Astrocyte of the cerebellum (primary cell): ENCODE measurements at regions not wholly inside any gene's neighbourhood (a gene's known extent, or its start where the extent isn't known, plus 50 kb on each side); places are given as distances from the start of the nearest gene placed in this dataset.
"Not testable (repeated sequence)": the region's sequence is repeated elsewhere in the genome, so short reads cannot be mapped to it uniquely, and the experiment has no call there.

ENCODE experiments used
- DNase-seq: peaks from one replicate; pipeline ENCODE4 v3.0.0-alpha.2; 2011; ENCODE audit warnings: low read depth
- H3K4me3 ChIP-seq: 2 replicates; pipeline ENCODE4 v1.5.1; 2011; ENCODE audit warnings: mild to moderate bottlenecking, low read depth, low read length, moderate library complexity
- in situ Hi-C: cut with HindIII; loops from 2 replicates; pipeline ENCODE4 v1.10.0; 2017; ENCODE audit warnings: low sequenced_read_pairs
- TF ChIP-seq, protein P1 (sequence below): IDR thresholded peaks from 2 replicates; pipeline ENCODE4 v1.5.1; 2012; ENCODE audit warnings: low read length, low read depth, moderate library complexity, mild to moderate bottlenecking; ENCODE audit errors: missing control alignments

DNA sequence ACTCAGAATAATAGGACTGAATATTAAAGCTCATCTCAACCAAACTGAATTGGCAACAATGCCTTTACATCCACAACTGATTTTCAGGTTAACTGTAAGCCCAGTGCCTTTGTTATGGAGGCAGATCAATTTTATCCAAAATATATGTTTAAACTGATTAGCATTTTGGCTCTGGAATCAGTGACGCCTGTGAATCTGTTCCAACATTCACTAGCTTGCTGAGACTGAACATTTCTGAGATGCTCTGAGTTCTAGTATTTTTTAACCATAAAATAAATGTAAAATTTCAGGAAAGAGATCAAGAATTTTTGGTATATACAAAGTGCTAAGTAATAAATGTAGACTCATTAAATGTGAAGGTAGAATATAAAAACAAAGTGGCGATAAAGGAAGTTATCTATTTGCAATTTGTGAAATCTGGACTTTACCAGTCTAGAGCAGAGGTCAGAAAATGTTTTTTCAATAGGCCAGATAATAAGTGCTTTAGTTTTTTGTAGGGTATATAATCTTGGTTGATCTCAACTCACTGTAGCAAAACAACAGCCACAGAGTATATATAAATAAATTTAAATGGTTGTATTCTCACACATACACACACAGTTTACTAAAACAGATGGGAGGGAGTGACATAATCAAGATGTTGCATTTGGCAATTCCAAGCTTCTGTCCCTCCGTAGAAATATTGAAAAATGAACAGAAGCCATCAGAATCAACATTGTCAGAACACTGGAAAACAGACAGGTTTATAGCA is 560.3 kb downstream of the ZWINT start:
- H3K4me3 ChIP-seq: no peak overlapping the region
- DNase-seq: no peak
- in situ Hi-C loops: no loop called here
- TF ChIP-seq, protein P1, sequence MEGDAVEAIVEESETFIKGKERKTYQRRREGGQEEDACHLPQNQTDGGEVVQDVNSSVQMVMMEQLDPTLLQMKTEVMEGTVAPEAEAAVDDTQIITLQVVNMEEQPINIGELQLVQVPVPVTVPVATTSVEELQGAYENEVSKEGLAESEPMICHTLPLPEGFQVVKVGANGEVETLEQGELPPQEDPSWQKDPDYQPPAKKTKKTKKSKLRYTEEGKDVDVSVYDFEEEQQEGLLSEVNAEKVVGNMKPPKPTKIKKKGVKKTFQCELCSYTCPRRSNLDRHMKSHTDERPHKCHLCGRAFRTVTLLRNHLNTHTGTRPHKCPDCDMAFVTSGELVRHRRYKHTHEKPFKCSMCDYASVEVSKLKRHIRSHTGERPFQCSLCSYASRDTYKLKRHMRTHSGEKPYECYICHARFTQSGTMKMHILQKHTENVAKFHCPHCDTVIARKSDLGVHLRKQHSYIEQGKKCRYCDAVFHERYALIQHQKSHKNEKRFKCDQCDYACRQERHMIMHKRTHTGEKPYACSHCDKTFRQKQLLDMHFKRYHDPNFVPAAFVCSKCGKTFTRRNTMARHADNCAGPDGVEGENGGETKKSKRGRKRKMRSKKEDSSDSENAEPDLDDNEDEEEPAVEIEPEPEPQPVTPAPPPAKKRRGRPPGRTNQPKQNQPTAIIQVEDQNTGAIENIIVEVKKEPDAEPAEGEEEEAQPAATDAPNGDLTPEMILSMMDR: no peak

DNA sequence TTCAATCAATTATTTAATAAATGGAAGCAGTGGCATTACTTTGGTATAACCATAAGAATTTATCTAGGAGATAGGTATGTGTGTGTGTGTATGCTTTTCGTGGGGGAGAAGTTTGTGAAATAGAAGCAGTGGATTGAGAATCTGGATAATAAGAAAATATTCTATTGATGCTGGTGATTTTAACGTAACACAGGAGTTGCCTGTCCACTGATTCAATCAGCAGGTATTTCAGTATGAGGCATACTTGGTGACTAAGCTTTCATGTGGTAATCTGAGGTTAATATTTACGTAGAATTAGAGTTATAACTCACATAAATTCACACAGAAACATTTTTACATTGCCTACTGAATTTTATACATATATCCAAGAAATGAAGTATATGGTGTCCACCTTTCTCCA is 568.0 kb downstream of the ZWINT start:
- DNase-seq: no peak
- TF ChIP-seq, protein P1: no peak
- in situ Hi-C loops: no loop called here
- H3K4me3 ChIP-seq: no peak overlapping the region

DNA sequence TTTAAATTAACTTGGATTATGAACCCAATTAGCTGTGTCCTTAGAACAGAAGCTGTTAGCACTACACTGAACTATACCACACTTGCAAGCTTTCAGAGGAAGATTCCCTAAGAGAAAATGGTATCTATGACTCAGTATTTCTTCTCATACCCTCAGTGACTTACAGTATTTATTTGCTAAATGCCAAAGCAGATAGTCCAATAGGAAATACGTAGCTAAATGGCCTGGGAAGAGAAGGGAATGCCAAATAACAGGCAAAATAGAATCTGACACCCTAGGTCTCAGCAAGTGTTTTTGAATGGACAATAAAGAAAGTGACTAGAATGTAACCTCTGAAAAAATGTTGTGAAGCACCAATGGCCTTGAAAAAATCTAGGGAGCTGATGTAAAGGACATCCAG is 570.8 kb downstream of the ZWINT start:
- in situ Hi-C loops, H3K4me3 ChIP-seq, DNase-seq: not testable (repeated sequence)

DNA sequence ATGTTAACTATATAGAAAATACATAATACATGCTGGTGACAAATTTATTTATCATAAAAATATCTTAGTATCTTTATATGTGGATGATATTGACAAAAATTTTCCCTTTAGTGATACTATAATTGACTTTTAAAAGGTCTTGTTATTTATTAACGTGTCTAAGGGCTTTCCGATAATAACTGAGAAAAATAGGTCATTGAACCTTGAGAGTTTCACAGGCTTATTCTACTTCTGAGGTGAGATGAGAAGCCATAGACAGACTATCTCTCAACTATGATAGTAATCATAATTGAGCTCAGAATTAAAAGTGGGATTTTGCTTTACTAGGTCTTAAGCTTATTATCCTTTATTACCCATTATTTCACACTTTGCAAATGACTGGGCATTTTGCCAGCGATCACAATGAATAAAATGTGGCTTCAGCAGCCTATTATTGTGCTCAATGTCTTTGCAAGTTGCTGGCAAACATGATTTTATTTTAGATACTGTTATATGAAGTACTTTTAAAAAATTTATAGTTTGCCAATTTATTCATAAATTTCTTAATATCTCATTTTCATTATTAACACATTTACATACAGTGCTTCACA is 574.5 kb downstream of the ZWINT start:
- TF ChIP-seq, protein P1: no peak
- no peak overlapping the region for H3K4me3 ChIP-seq
- DNase-seq: no peak
- in situ Hi-C loops: no loop called here

DNA sequence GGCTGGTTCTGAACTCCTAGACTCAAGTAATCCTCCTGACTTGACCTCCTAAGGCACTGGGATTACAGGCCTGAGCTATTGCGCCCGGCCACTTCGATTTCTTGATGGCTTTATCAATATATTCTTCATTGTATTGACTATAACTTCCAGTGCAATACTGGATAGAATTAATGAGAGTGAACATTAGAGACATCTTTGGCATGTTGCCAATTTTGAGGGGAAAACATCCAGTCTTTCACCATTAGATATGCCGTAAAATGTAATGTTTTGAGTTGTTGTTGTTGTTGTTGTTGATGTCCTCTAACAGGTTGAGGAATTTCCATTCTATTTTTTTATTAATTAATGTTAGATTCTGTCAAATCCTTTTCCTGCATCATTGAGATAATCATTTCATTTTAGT is 578.9 kb downstream of the ZWINT start:
- H3K4me3 ChIP-seq: no peak overlapping the region
- TF ChIP-seq, protein P1: no peak
- in situ Hi-C loops: no loop called here
- DNase-seq: no peak

DNA sequence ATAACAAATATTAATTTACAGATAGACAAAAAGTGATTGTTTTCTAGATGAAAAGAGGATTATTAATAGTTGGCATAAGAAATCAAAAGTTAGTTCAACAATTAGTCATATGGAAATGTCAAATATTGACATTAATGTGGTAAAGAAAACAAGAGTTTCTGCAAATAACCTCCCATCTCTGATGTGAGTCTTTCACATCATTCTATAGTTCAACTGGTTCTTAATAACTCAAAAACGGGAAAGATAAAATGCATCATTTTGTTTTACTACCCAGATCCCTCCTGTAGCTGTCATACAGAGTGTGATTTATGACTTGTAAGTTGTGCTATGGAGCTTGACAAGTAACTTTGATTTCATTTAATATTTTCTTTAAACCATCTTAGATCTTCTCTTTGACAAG is 594.8 kb downstream of the ZWINT start:
- H3K4me3 ChIP-seq: no peak overlapping the region
- TF ChIP-seq, protein P1: no peak
- in situ Hi-C loops: no loop called here
- DNase-seq: no peak

DNA sequence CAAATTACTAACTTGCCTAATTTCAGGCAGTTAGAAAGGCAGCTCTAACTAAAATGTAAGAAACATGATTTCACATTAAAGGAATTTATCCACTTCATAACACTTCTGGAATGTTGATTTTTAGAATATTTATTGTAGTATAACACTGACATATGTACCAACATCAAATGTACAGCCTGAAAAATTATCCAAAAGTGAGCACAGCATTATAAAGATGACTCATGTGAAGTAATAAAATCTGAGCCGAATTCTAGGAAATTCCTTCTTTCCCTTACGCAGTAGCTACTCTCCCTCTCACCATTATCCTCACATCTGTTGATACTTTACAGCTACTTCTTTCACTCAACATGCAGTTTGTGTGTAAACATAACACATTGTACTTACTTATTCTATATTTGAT is 610.6 kb downstream of the ZWINT start:
- in situ Hi-C loops: no loop called here
- TF ChIP-seq, protein P1: no peak
- DNase-seq: no peak
- H3K4me3 ChIP-seq: no peak overlapping the region
